ENCODE measurements at regions not wholly inside any gene's neighbourhood (a gene's known extent, or its start where the extent isn't known, plus 50 kb on each side); places are given as distances from the start of the nearest gene placed in this dataset.

GRCh38 chr2:2614452-2614851, 283.4 kb upstream of the MYT1L start:
- Mint-ChIP-seq H3K9me3 (peaks cover 0 to 4% (median 0%) of the 10 kb centered on the region in 5 donors), H3K4me1 (peaks cover 5 to 8% (median 7%) of the 10 kb centered on the region in 3 donors), H3K27ac (no peak overlapping the region), H3K4me3 (no peak overlapping the region), H3K27me3 (peaks cover 1 to 16% of the 10 kb centered on the region in 2 donors), H3K36me3 (peaks cover 0 to 2% (median 0%) of the 10 kb centered on the region in 3 donors)
- Histone ChIP-seq H3K4me3 (ENCODE audit: low read length) (no peak overlapping the region), H3K27me3 (ENCODE audit: insufficient read depth, low read length, poor library complexity, severe bottlenecking) (no peaks in the 10 kb centered on the region), H3K36me3 (ENCODE audit: insufficient read depth, low read length) (no peaks in the 10 kb centered on the region), H3K9me3 (ENCODE audit: low read length) (no peaks in the 10 kb centered on the region), H3K4me1 (ENCODE audit: insufficient read depth, low read length) (no peaks in the 10 kb centered on the region), H3K27ac (ENCODE audit: low read depth, low read length) (no peak overlapping the region)
- DNase-seq, result no peak
- POLR2A ChIA-PET, result no interaction called here
- CTCF ChIA-PET, result no interaction called here

GRCh38 chr2:2613279-2614199, 282.5 kb upstream of the MYT1L start:
- ChIA-PET POLR2A (no interaction called here), CTCF (no interaction called here)
- peak overlapping the region; percentile 69 for H3K4me3 ChIP-seq (ENCODE audit: low read length)
- no peaks in the 10 kb centered on the region for H3K4me1 ChIP-seq (ENCODE audit: insufficient read depth, low read length)
- H3K9me3 Mint-ChIP-seq, result peaks cover 0 to 4% (median 0%) of the 10 kb centered on the region in 5 donors
- peaks cover 1 to 20% of the 10 kb centered on the region in 2 donors for H3K27me3 Mint-ChIP-seq
- H3K27ac ChIP-seq (ENCODE audit: low read depth, low read length), result no peak overlapping the region
- no peaks in the 10 kb centered on the region for H3K27me3 ChIP-seq (ENCODE audit: insufficient read depth, low read length, poor library complexity, severe bottlenecking)
- no peaks in the 10 kb centered on the region for H3K9me3 ChIP-seq (ENCODE audit: low read length)
- DNase-seq, result peak; percentile 47 to 90 (median 70)
- H3K36me3 ChIP-seq (ENCODE audit: insufficient read depth, low read length), result no peaks in the 10 kb centered on the region
- peaks cover 0 to 2% (median 0%) of the 10 kb centered on the region in 3 donors for H3K36me3 Mint-ChIP-seq
- H3K4me3 Mint-ChIP-seq, result peak overlapping the region; percentile 52 to 88 (median 76)
- peak overlapping the region in 6 of 8 donors; percentile 32 to 77 (median 50) for H3K27ac Mint-ChIP-seq
- H3K4me1 Mint-ChIP-seq, result peaks cover 5 to 8% (median 7%) of the 10 kb centered on the region in 3 donors

DNA sequence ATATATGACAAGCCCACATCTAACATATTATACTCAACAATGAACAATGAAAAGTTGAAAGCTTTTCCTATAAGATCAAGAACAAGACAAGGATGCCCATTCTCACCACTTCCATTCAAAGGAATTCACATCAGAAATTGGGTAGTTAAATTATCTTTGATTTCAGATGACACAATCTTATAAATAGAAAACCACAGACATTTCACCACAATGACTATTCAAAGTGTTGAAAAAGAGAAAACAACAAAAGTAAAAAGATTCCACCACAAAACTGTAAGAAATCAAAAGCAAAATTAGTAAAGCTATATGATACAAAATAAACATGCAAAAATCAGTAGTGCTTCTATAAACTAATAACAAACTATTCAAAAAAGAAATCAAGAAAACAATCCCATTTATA, 279.7 kb upstream of the MYT1L start:
- CTCF ChIA-PET, result no interaction called here
- no peaks in the 10 kb centered on the region for H3K9me3 ChIP-seq (ENCODE audit: low read length)
- Mint-ChIP-seq H3K36me3 (peaks cover 0 to 2% (median 0%) of the 10 kb centered on the region in 3 donors), H3K4me1 (peaks cover 5 to 8% (median 7%) of the 10 kb centered on the region in 3 donors), H3K4me3 (no peak overlapping the region), H3K27ac (no peak overlapping the region), H3K9me3 (peaks cover 0 to 7% (median 0%) of the 10 kb centered on the region in 5 donors), H3K27me3 (peaks cover 5 to 14% of the 10 kb centered on the region in 2 donors)
- POLR2A ChIA-PET, result no interaction called here
- no peaks in the 10 kb centered on the region for H3K27me3 ChIP-seq (ENCODE audit: insufficient read depth, low read length, poor library complexity, severe bottlenecking)
- H3K27ac ChIP-seq (ENCODE audit: low read depth, low read length), result no peak overlapping the region
- no peak for DNase-seq
- no peaks in the 10 kb centered on the region for H3K4me1 ChIP-seq (ENCODE audit: insufficient read depth, low read length)
- H3K36me3 ChIP-seq (ENCODE audit: insufficient read depth, low read length), result no peaks in the 10 kb centered on the region
- no peak overlapping the region for H3K4me3 ChIP-seq (ENCODE audit: low read length)

- CTCF ChIA-PET, result no interaction called here
- POLR2A ChIA-PET, result no interaction called here
Measured at GRCh38 chr2:2600366-2600765, 269.3 kb upstream of the MYT1L start.

GRCh38 chr2:2599441-2599840, 268.4 kb upstream of the MYT1L start:
- H3K9me3 ChIP-seq (ENCODE audit: low read length), result no peaks in the 10 kb centered on the region
- CTCF ChIA-PET, result no interaction called here
- H3K4me3 Mint-ChIP-seq, result no peak overlapping the region
- peaks cover under 1 to 3% (median 3%) of the 10 kb centered on the region in 5 donors for H3K9me3 Mint-ChIP-seq
- H3K4me1 Mint-ChIP-seq, result no peaks in the 10 kb centered on the region
- no peaks in the 10 kb centered on the region for H3K36me3 ChIP-seq (ENCODE audit: insufficient read depth, low read length)
- POLR2A ChIA-PET, result no interaction called here
- peaks cover 1 to 9% of the 10 kb centered on the region in 2 donors for H3K27me3 Mint-ChIP-seq
- DNase-seq, result no peak
- no peaks in the 10 kb centered on the region for H3K27me3 ChIP-seq (ENCODE audit: insufficient read depth, low read length, poor library complexity, severe bottlenecking)
- no peaks in the 10 kb centered on the region for H3K4me1 ChIP-seq (ENCODE audit: insufficient read depth, low read length)
- H3K27ac ChIP-seq (ENCODE audit: low read depth, low read length), result no peak overlapping the region
- no peak overlapping the region for H3K27ac Mint-ChIP-seq
- H3K4me3 ChIP-seq (ENCODE audit: low read length), result no peak overlapping the region
- no peaks in the 10 kb centered on the region for H3K36me3 Mint-ChIP-seq

More at GRCh38 chr2:2600366-2600765, 269.3 kb upstream of the MYT1L start:
- no peaks in the 10 kb centered on the region for H3K4me1 ChIP-seq (ENCODE audit: insufficient read depth, low read length)
- DNase-seq, result no peak
- no peak overlapping the region for H3K27ac ChIP-seq (ENCODE audit: low read depth, low read length)
- H3K9me3 ChIP-seq (ENCODE audit: low read length), result no peaks in the 10 kb centered on the region
- no peaks in the 10 kb centered on the region for H3K36me3 ChIP-seq (ENCODE audit: insufficient read depth, low read length)
- H3K27ac Mint-ChIP-seq, result no peak overlapping the region
- no peak overlapping the region for H3K4me3 ChIP-seq (ENCODE audit: low read length)
- no peaks in the 10 kb centered on the region for H3K27me3 ChIP-seq (ENCODE audit: insufficient read depth, low read length, poor library complexity, severe bottlenecking)
- H3K4me3 Mint-ChIP-seq, result no peak overlapping the region
- H3K4me1 Mint-ChIP-seq, result no peaks in the 10 kb centered on the region
- H3K36me3 Mint-ChIP-seq, result no peaks in the 10 kb centered on the region
- H3K27me3 Mint-ChIP-seq, result peaks cover 1 to 9% of the 10 kb centered on the region in 2 donors
- peaks cover 0 to 3% (median 2%) of the 10 kb centered on the region in 5 donors for H3K9me3 Mint-ChIP-seq

- H3K27me3 ChIP-seq (ENCODE audit: insufficient read depth, low read length, poor library complexity, severe bottlenecking), result no peaks in the 10 kb centered on the region
- no peaks in the 10 kb centered on the region for H3K36me3 Mint-ChIP-seq
- H3K9me3 Mint-ChIP-seq, result peaks cover 2 to 8% (median 5%) of the 10 kb centered on the region in 5 donors
- no peak overlapping the region for H3K4me3 ChIP-seq (ENCODE audit: low read length)
- no peak for DNase-seq
- no peaks in the 10 kb centered on the region for H3K9me3 ChIP-seq (ENCODE audit: low read length)
- ChIA-PET POLR2A (no interaction called here), CTCF (no interaction called here)
- no peak overlapping the region for H3K4me3 Mint-ChIP-seq
- H3K27ac ChIP-seq (ENCODE audit: low read depth, low read length), result no peak overlapping the region
- peaks cover 0 to 17% of the 10 kb centered on the region in 2 donors for H3K27me3 Mint-ChIP-seq
- H3K36me3 ChIP-seq (ENCODE audit: insufficient read depth, low read length), result no peaks in the 10 kb centered on the region
- no peaks in the 10 kb centered on the region for H3K4me1 Mint-ChIP-seq
- no peaks in the 10 kb centered on the region for H3K4me1 ChIP-seq (ENCODE audit: insufficient read depth, low read length)
- H3K27ac Mint-ChIP-seq, result no peak overlapping the region
Measured at GRCh38 chr2:2597712-2598111, 266.6 kb upstream of the MYT1L start.

- H3K4me3 ChIP-seq (ENCODE audit: low read length), result no peak overlapping the region
- H3K27me3 Mint-ChIP-seq, result peaks cover under 1 to 18% of the 10 kb centered on the region in 2 donors
- H3K4me3 Mint-ChIP-seq, result no peak overlapping the region
- no peaks in the 10 kb centered on the region for H3K9me3 ChIP-seq (ENCODE audit: low read length)
- no peaks in the 10 kb centered on the region for H3K4me1 Mint-ChIP-seq
- H3K9me3 Mint-ChIP-seq, result peaks cover 3 to 11% (median 8%) of the 10 kb centered on the region in 5 donors
- DNase-seq, result no peak
- no peak overlapping the region for H3K27ac ChIP-seq (ENCODE audit: low read depth, low read length)
- no peaks in the 10 kb centered on the region for H3K36me3 ChIP-seq (ENCODE audit: insufficient read depth, low read length)
- no peak overlapping the region for H3K27ac Mint-ChIP-seq
- CTCF ChIA-PET, result no interaction called here
- no peaks in the 10 kb centered on the region for H3K36me3 Mint-ChIP-seq
- POLR2A ChIA-PET, result no interaction called here
- H3K4me1 ChIP-seq (ENCODE audit: insufficient read depth, low read length), result no peaks in the 10 kb centered on the region
- H3K27me3 ChIP-seq (ENCODE audit: insufficient read depth, low read length, poor library complexity, severe bottlenecking), result no peaks in the 10 kb centered on the region
Measured at GRCh38 chr2:2591542-2591940, 260.5 kb upstream of the MYT1L start.

DNA sequence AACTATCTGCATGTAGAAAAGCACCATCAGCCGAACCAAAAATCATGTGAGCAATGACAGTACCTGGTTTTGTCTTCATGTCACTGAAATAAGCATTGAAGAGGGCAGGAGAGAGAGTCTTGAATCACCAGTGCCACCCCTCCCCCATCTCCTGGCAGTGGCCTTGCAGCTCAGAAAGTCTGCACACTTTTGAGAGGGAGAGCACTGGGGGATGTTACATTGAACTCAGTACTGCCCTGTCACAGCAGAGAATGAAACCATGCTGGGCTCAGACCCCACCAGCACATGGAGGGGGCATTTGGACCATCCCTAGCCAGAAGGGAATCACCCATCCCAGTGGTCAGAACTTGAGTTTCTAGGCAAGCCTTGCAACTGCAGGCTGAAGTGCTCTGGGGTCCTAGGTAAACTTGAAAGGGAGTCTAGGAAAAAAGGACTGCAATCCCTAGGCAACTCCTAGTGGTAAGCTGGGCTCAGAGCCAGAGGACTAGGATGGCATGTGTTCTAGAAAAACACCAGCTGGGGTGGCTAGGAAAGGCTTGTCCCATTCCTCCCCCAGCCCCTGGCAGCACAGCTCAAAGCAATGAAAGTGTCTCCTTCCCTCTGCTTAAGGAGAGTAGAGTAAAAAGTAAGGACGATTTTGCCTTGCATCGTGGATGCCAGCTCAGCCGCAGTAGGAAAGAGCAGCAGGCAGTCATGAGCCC, 259.9 kb upstream of the MYT1L start:
- no peaks in the 10 kb centered on the region for H3K4me1 Mint-ChIP-seq
- no peak overlapping the region for H3K4me3 Mint-ChIP-seq
- no peaks in the 10 kb centered on the region for H3K27me3 ChIP-seq (ENCODE audit: insufficient read depth, low read length, poor library complexity, severe bottlenecking)
- H3K4me3 ChIP-seq (ENCODE audit: low read length), result no peak overlapping the region
- no peak overlapping the region for H3K27ac ChIP-seq (ENCODE audit: low read depth, low read length)
- no peaks in the 10 kb centered on the region for H3K9me3 ChIP-seq (ENCODE audit: low read length)
- no peak for DNase-seq
- H3K36me3 Mint-ChIP-seq, result no peaks in the 10 kb centered on the region
- H3K9me3 Mint-ChIP-seq, result peaks cover 3 to 11% (median 8%) of the 10 kb centered on the region in 5 donors
- ChIA-PET CTCF (no interaction called here), POLR2A (no interaction called here)
- no peaks in the 10 kb centered on the region for H3K36me3 ChIP-seq (ENCODE audit: insufficient read depth, low read length)
- H3K4me1 ChIP-seq (ENCODE audit: insufficient read depth, low read length), result no peaks in the 10 kb centered on the region
- H3K27me3 Mint-ChIP-seq, result peaks cover 2 to 18% of the 10 kb centered on the region in 2 donors
- H3K27ac Mint-ChIP-seq, result no peak overlapping the region
